Activated gamma-delta T cell treated with Interleukin-2 at 50 U/mL for 16 hours (primary cell): ENCODE measurements at regions not wholly inside any gene's neighbourhood (a gene's known extent, or its start where the extent isn't known, plus 50 kb on each side); places are given as distances from the start of the nearest gene placed in this dataset.
"Not testable (repeated sequence)": the region's sequence is repeated elsewhere in the genome, so short reads cannot be mapped to it uniquely, and the experiment has no call there.

Experiments
- DNase-seq: peaks from one replicate; pipeline ENCODE4 v3.0.0-alpha.2; 2020

DNA sequence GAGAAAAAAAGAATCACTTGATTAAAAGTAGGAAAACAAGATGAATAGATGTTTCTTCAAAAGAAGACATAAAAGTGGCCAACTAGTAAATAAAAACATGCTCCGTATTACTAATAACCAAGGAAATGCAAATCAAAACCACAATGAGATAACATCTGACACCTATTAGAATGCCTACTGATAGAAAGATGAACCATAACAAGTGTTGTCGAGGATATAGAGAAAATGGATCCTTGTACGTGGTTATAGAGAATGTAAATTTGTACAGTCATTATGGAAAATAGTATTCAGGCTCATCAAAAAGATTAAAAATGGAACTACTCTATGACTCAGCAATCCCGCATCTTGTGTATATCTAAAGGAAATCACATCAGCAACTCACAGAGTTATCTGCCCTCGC lies 415.8 kb upstream of the SLITRK5 start:
- no peak for DNase-seq

DNA sequence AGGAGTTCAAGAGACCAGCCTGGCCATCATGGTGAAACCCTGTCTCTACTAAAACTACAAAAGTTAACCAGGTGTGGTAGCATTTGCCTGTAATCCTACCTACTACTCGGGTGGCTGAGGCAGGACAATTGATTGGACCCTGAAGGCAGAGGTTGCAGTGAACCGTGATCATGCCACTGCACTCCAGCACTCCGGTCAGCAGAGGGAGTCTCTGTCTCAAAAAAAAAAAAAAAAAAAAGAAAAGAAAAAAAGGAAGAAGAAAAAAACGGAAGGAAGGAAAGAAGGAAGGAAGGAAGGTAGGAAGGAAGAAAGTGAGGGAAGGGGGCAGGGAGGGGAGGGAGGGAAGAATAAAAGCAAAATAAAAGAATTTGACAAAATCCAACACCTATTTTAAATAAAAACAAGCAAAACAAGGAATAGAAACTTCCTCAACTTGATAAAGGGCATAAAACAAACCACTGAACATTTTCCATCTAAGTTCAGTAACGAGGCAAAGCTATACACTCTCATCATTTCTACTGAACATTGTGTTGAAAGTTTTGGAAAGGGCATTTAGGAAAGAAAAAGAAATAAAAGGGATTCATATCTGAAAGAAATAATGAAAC lies 411.6 kb upstream of the SLITRK5 start:
- DNase-seq: no peak

DNA sequence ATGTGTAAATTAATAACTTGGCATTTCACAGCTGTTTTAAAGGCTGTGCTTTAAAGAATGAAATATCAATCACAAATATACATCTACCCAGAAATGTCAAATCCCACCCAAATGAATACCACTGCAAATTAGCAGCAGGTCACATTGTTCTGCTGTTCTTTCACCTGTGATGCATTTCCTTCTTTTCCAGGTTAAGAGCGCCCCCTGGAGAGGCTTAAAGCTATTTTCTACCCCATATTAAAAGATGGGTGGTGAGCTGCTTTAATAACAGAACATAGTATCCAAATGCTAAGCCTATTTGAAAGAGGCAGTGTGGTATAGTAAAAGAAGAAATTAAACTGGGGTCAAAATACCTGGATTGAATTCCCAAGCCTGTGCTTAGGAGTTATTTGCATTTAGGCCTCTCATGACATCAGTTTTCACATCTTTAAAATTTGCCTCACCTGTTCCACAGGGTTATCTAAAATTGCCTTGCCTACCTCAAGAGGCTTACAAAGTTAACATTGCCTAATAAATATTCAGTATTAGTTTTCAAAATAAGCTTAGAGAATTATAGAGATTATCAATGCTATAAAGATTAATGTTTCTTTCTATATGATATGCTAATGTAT lies 396.9 kb upstream of the SLITRK5 start:
- DNase-seq: no peak

DNA sequence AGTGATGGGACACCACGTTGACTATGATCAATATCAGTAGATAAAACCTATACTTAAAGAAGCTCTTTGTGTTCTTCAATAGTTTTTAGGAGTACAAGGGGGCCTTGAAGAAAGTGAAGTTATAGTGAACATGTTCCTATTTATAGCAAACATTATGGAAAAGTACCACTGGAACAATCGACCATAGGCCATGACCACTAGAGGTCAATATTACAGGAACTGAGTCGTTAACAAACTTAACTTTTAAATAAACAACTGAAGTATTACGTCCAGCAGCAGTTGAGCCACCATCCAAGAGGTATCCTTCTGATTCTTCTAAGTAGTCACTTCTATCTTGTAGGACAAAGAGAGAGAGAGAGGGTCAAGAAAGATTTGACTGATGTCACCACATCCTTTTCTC lies 391.0 kb upstream of the SLITRK5 start:
- no peak for DNase-seq

DNA sequence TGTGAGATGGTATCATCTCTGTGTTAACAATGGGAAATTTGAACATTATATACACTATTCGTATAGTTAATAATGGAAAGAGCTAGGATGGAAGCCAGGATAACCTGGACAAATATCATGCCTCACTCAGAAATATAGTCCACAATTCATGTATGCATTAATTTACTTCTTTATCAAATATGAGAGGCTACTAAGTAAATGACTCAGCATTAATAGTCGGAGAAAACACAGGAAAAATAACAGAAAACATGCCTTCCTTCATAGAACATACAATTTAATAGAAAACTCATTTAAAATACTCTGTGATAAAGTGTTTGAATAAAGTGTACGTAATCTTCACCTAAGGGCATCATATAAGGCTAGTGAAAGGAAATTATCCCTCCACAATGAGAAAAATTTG lies 383.4 kb upstream of the SLITRK5 start:
- no peak for DNase-seq

DNA sequence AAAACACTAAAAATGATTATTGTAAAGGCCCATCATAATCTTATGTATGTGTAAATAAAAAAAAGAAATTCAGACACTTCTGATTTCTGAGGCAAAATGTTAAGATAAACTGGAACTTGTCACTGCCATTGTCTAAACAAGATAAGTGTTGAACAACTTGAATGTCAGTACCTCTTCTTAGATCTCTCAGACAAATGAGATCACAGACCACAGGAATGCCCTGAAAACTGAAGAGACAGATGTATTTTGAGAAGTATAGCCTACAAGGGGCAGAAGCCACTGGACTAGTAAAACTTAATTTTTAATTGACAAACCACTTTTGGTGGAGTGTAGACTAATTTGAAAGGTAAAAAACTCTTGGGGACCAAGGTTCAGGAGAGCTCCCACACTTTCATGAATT lies 375.5 kb upstream of the SLITRK5 start:
- no peak for DNase-seq

DNA sequence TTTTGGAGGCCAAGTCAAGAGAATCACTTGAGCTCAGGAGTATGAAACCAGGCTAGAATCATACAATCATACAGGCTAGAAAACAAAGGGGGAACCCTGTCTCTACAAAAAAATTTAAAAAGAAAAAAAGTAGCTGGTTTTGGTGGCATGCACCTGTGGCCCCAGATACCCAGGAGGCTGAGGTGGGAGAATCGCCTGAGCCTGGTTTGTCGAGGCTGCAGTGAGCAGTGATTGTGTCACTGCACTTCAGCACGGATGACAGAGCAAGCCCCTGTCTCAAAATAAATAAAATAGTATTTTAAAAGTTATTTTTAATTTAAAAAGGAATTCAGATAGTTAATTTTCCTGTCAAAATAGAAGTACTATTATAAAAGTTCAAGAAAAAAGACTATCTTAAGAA lies 369.1 kb upstream of the SLITRK5 start:
- DNase-seq: no peak

DNA sequence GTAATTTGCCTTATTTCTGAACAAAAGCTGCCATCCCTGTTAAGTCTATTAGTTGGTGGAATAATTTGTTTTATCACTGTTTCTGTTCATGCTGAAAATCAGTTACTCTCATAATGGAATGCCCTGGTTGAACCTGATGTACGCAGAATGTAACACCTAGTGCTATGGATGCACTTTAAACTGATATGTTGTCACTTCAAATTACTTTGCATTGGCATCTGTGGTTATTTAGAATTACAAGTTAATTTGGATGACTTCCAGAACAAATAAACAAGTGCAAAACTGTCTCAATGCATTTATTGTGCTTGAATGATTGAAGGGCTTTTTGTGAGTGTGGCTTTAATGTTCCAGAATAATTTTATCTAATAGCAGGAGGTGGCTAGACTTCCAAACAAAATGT lies 368.2 kb upstream of the SLITRK5 start:
- no peak for DNase-seq

DNA sequence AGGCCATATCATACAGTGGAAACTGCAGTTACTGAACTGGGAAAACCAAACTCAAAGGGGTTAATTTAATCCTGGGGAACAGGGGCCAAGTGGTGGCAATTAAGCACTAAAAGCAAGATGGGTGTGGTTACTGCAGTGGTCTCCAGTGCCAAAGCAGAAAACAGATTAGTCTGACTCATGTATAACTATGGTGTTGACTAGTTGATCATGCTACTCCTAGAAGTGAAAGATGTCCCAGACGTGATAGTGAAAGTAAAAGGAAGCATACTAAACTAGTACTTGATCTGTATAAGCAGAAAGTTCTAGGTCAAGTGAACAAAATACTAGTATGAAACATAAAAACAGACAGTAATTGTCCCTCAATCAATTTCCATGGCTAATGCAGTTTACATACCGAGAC lies 360.0 kb upstream of the SLITRK5 start:
- no peak for DNase-seq

DNA sequence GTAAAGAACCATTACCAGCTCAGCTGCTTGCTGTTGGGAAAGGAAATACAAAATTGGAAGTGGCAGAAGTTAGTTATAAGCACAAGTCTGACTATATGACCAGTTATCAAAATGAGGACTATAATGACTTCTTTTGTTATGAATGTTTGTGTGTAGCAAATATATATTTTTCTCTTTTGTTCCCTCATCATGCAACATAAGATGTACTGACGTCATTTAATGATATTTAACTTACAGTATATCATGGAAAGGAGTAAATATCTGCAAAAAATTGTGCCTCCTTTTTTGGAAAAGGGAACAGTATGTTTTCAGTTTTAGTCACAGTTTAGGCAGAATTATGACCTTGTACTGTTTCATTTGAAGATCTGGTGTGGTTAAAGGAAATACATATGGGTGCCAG lies 356.3 kb upstream of the SLITRK5 start:
- no peak for DNase-seq

DNA sequence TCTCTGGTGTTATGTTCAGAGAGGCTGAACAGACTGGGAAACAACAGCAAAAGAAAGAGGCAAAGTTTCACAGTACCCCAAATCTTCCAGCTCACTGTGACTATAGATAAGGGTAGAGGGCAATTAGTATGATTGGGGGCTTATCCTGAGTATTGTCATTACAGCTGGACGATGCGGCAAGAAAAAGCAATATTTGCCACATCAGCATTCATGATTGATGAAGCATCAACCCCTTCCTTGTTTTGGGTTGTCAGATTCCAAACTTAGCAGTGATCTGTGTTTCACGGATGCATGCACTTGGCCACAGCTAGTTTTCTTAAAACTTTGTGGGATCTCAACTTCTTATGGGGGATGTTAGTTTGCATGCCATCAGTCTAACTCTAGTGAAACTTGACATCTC lies 348.8 kb upstream of the SLITRK5 start:
- no peak for DNase-seq

DNA sequence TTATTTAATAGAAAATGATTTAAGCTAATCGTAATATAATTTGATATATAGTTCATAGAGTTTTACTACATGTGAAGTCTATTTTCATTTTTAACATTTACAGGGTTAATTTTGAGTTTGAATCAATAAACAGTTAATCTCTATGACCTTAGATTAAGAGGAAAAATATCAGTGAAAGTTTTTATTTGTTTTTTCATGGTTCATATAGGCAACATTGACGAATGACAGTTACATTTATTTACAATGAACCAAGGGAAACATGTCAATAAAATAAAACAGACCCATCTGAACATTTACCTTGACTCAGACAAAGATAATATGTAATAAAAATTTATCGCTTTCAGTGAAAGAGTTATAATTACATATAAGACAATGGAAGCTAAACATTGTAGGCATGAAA lies 346.6 kb upstream of the SLITRK5 start:
- DNase-seq: no peak

DNA sequence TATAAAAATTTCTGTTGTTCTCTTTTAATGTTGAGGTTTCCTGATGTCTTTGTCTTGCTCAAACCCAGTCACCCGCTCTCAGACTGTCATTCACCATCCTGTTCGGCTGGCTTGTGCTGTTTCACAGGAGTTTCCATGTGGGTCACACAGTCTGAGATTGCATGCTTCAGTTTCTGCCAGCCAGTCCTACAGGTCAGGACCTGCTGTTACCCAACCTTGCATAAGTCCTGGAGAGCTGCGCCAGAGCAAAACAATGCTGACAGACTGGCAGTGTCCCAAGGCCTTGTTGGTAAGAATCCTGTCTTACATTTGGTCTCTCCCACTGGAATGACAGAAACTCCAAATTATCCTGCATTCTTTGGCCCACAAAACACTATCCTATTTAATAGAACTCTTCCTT lies 340.0 kb upstream of the SLITRK5 start:
- no peak for DNase-seq

DNA sequence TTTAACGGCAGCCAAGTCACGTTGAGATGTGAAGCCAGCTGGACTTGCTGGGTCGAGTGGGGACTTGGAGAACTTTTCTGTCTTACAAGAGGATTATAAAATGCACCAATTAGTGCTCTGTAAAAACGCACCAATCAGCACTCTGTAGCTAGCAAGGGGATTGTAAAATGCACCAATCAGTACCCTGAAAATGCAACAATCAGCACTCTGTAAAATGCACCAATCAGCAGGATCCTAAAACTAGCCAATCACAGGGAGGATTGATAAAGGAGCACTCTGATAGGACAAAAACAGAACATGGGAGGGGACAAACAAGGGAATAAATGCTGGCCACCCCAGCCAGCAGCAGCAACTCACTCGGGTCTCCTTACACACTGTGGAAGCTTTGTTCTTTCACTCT lies 337.6 kb upstream of the SLITRK5 start:
- DNase-seq: no peak

DNA sequence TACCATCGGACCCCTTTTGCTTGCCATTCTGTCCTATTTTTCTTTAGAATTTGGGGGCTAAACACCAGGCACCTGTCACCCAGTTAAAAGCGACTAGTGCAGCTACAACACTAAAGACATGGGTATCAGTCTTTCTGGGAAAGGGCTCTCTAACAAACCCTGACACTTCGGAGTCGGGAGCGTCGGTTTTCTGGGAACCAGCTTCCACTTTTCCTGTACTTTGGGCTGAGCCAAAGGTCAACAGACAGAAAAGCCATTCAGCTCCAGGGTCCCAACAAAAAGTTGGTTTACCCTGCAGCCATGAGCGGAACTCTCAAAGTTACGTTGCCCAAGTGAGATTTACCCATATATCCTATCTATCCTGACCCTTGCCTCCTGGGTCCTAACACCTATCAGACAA lies 337.0 kb upstream of the SLITRK5 start:
- DNase-seq: no peak

DNA sequence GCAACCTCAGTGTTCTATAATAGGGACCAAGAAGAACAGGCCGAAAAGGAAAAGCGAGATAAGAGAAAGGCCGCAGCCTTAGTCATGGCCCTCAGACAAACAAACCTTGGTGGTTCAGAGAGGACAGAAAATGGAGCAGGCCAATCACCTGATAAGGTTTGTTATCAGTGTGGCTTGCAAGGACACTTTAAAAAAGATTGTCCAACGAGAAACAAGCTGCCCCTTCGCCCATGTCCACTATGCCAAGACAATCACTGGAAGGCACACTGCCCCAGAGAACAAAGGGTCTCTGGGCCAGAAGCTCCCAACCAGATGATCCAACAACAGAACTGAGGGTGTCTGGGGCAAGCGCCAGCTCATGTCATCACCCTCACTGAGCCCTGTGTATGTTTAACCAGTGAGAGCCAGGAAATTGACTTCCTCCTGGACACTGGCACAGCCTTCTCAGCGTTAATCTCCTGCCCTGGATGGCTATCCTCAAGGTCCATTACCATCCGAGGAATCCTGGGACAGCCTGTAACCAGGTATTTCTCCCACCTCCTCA lies 334.8 kb upstream of the SLITRK5 start:
- not testable (repeated sequence) for DNase-seq

DNA sequence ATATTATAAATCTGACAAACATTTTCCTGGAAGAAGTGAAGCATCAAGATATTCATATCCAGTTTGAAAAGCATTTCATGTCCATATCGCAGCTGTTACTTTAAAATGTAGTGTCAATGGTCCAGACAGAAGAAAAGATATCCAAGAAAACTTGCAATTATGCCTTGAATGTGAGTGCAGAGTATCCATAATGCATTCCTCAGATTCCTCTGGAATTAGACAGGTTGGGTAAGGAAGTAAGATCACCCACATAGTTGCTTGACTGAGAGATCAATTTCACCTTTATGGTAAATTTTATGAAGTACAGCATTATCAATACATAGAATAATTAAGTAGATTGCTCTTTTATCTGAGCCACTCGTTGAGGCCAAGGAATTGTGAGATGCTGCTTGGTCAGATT lies 327.0 kb upstream of the SLITRK5 start:
- DNase-seq: no peak

DNA sequence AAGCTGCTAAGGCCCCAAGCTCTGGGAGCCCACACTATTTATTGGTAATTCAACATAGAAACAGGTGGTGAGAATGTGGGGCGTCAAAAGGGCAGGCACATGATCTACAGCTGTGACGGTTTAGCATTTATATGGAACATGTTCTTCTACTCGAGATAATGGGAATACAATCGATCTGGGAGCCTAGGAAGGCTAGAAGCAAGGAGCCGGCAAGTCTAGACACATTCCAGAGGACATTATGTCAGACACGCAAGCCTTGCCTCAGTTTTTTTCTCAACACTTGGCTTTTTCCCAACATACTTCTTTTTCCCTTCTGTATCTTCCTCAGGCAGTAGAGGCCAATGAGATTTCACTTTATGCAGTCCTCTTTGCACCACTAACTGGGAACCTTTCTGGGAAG lies 315.7 kb upstream of the SLITRK5 start:
- DNase-seq: no peak

DNA sequence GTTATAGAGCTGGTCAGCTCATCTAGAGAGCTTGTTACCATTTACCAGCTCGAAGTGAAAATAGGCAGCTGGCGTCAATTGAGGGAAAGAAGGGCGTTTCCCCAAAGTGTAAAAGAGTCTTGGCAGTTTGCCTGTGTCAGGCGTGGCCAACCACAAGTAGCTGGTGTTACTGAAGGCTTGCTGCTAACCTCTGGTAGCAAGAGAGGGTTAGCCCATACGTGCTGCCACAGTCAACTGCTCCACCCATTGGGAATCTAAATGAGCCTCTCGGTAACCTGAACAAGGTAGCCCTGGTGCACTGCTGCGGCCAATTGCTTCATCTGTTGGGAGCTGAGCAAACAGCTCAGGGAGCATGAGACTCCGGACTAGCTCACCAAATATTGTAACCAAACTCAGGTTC lies 314.9 kb upstream of the SLITRK5 start:
- no peak for DNase-seq

DNA sequence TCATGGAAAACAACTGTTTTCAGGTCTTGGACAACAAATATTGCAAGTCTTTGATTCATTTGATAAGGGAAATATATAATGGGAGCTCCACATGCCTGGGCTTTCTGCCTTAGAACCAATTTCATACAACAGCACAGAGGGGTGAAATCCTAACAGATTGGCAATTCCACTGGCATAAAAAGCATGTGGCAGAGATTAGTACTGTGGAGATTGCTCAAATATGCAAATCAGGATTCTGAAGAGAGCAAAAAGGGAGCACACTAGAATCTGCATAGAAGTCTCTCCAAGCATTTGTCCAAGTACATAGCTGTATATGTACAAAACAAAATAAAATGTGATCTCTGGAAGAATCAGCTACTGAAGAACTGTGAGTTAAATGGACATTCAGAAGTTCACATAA lies 312.9 kb upstream of the SLITRK5 start:
- DNase-seq: no peak

DNA sequence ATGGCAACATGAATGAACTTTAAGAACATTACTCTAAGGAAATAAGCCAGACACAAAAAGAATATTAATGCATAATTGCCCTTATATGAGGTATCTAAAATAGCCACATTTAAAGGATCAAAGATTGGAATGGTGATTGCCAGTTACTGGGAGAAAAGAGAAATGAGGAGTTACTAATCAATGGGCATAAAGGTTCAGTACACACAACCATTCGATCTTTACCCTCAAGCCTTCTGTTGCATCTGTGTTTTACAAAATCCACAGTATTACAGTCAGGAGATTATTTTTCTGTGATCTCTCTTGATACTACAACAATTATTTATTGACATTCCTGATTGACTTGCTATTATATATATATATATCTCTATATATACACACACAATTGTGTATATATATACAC lies 310.0 kb upstream of the SLITRK5 start:
- DNase-seq: no peak

DNA sequence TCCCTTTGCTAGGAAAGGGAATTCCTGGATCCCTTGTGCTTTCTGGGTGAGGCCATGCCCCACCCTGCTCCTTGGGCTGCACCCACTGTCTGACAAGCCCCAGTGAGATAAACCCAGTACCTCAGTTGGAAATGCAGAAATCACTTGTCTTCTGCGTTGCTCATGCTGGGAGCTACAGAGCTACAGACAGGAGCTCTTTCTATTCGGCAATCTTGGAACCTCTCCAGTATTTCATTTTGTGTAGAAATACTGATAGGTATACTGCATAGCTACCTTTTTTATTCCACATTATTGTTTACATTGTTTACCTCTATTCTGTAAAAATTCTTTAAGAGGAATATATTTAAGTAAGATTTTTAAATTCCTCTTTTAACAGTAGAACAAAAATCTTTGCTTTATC lies 302.5 kb upstream of the SLITRK5 start:
- DNase-seq: no peak

DNA sequence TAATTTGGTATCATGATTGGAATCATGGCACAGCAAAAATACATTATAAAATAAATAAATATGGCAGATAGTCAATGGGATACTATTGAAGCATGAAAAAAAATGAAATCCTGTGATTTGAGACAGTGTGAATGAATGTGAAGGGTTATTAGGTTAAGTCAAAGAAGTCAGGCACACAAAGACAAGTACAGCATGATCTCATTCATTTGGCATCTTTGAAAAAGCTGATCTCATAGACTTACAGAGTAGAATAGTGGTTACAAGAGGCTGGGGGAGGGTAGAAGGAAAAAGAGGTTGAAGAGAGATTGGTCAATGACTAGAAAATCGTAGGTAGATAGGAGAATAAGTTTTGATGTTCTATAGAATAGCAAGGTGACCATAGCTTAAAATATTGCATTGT lies 295.1 kb upstream of the SLITRK5 start:
- no peak for DNase-seq

DNA sequence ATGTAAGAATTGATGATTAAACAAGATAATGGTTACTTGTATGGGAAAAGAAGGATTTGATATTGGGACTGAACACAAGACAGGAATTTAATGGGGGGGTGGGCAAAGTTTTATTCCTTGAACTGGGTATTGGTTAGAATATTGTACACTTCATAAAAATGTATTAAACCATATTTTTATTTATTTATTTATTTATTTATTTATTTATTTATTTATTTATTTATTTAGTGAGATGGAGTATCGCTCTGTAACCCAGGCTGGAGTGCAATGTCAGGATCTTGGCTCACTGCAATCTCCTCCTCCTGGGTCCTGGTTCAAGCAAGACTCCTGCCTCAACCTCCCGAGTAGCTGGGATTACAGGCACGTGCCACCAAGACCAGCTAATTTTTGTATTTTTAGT lies 287.1 kb upstream of the SLITRK5 start:
- no peak for DNase-seq

DNA sequence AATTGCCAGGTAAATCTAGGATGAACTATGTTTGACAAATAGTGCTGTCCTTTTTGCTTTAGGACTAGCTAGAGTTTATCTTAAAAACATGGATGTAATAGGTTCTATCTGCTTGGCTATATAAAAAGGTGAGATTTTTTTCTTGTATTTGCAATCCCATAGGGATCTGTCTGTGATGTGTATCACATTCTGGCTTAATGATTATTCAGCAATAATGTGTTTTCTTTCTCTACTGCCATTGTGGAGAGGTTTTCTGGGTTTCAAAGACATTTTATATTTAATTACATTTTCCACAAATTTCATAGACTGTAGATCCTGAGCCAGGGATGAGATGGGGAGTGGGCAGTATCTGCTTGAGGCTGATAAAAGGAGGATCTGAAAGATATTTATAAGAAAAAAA lies 277.8 kb upstream of the SLITRK5 start:
- DNase-seq: no peak
